Daoy (cell line): ENCODE measurements at regions not wholly inside any gene's neighbourhood (a gene's known extent, or its start where the extent isn't known, plus 50 kb on each side); places are given as distances from the start of the nearest gene placed in this dataset.
"Not testable (repeated sequence)": the region's sequence is repeated elsewhere in the genome, so short reads cannot be mapped to it uniquely, and the experiment has no call there.

ENCODE experiments used
- DNase-seq: peaks from one replicate; pipeline ENCODE4 v3.0.0-alpha.2; 2015; ENCODE audit warnings: low read depth

GRCh38 chr4:170804930-170805329, 715.2 kb upstream of the AADAT start:
- no peak for DNase-seq

- no peak for DNase-seq
Observed at GRCh38 chr4:170803492-170803891, 713.7 kb upstream of the AADAT start.

GRCh38 chr4:170801771-170802170, 712.0 kb upstream of the AADAT start:
- DNase-seq, result no peak

GRCh38 chr4:170794525-170794924, 704.8 kb upstream of the AADAT start:
- DNase-seq, result no peak

DNA sequence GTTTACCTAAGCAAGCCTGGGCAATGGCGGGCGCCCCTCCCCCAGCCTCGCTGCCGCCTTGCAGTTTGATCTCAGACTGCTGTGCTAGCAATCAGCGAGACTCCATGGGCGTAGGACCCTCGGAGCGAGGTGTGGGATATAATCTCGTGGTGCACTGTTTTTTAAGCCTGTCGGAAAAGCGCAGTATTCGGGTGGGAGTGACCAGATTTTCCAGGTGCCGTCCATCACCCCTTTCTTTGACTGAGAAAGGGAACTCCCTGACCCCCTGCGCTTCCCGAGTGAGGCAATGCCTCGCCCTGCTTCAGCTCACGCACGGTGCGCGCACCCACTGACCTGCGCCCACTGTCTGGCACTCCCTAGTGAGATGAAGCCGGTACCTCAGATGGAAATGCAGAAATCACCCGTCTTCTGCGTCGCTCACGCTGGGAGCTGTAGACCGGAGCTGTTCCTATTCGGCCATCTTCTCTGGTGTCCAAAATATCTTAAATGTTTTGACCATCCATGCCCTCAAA, 698.8 kb upstream of the AADAT start:
- DNase-seq, result not testable (repeated sequence)

- DNase-seq, result no peak
Observed at GRCh38 chr4:170777663-170778062, 687.9 kb upstream of the AADAT start.

- no peak for DNase-seq
Observed at GRCh38 chr4:170776983-170777382, 687.2 kb upstream of the AADAT start.

DNA sequence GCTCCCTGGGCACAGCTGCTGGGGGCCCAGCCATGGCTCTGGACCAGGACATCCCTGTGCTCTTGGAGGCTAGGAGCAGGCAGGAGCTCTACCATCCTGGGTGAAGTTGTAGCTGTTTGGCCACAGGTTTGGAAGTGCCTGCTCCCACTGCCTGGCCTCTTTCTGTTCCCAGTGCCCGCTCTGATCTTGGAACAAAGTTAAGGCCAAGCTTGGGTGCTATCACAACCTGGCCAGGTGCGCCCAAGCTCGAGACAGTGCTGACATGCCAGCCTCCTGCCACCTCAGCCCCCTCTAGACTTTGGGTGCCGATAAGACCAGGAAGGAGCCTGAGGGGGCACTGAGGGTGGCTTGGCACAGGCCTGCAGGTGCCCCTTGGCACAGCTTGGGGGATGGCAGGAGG, 686.1 kb upstream of the AADAT start:
- DNase-seq, result no peak

DNA sequence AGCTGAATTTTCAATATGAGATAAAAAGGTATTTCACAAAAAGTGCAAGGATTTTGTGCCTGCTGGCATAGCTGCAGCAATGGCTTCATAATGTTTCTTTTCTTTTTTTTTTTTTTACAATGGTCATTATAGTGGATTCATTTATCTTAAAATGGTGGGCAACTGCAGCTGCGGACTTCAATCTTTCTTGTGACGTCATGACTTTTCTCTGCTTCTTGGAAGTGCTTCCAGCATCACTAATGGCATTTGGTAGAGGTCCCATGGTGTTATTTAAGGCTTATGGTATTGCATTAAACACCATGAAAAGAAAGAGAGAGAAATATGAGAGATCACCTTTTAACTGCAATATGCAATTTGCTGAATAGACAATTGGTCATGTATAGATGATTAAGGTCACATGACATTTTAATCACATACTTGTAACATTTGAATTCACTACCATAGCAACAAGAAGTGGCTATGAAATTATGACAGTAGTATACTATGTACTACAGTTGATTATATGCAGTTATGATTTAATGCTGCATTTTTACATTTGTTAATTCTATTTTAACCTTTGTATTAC, 684.0 kb upstream of the AADAT start:
- DNase-seq, result no peak

DNA sequence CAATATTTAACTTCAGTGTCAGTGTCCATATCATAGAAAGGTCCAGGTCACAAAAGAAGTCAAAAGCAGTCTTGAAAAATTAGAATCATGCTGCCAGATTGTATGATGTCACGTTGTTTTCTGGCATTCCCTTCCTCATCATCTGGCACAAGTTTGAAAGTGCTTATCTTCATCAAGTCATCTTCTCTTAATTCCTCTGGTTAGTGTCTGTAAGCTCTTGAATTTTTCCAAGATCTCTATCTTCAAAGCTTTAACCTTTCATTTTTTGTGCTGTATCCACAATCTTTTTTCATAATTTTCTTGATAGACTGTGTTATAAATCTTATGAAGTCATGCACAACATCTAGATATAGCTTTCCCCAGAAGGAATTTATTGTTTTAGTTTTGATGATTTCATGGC, 682.7 kb upstream of the AADAT start:
- no peak for DNase-seq

DNA sequence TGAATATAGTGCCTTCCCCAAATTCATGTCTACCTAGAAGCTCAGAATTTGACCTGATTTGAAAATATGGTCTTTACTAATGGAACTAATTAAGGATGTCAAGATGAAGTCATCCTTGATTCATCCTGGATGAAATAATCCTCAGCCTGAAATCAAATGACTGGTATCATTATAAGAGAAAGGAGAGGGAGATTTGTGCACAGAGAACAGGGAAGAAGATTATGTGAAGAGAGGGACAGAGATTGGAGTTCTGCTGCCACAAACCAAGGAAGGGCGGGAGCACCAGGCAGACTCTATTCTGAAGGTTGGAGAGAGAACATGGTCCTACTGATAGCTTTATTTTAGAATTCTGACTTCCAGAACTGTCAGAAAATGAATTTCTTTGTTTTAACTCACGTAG, 680.9 kb upstream of the AADAT start:
- no peak for DNase-seq

GRCh38 chr4:170769862-170770261, 680.1 kb upstream of the AADAT start:
- no peak for DNase-seq

DNA sequence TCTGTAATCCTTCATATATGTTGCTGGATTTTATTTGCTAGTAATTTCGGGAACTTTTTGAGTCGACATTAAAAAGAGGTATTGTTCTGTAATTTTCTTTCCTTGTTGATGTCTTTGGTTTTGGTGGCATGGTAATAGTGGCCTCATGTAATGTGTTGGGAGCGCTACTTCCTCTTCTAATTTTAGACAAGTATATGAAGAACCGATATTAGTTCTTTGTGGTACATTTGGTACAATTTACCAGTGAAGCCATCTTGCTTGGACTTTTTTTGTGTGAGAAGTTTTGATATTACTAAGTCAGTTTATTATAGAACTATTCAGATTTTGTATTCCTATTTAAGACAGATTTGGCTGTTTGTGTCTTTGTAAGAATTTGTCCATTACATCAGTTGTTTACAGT, 669.2 kb upstream of the AADAT start:
- DNase-seq, result no peak

GRCh38 chr4:170750519-170750918, 660.8 kb upstream of the AADAT start:
- no peak for DNase-seq

- no peak for DNase-seq
Observed at GRCh38 chr4:170748975-170749374, 659.2 kb upstream of the AADAT start.

DNA sequence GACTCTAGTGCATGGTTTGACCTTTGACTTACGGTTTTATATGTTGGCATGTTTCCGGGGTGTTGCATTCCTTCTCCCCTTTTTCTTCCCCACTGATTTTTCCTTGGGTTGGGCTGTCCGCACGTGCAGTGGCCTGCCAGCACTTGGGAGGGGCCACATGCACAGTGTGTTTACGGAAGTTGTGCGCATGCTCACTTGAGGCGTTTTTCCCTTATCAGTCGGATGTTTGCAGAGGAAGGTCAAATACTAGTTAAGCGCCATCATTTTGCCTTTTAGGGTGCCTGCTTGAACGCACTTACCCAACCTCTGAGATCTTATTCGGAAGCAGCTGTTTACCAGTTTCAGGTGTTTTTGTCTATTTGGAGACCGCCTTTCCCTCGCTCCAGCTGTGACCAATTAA, 653.9 kb upstream of the AADAT start:
- DNase-seq, result no peak

- DNase-seq, result no peak
Observed at GRCh38 chr4:170741856-170742255, 652.1 kb upstream of the AADAT start.

DNA sequence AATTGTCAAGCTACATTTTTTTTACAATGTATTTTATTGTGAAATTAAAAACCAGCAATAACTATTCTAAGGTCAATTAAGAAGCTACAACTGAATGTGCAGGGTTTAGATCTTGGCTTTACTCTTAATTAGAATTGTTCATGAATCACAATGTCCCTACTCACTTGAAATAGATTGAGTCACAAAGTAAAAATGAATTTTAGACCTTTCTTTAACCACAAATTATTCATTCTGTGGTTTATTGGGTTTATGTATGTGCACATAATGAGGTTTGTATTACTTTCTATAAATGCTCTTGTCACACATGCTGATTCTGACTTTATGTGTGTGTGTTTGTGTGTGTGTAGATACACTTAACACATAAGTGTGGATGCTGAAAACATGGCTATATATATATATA, 647.0 kb upstream of the AADAT start:
- DNase-seq, result no peak

DNA sequence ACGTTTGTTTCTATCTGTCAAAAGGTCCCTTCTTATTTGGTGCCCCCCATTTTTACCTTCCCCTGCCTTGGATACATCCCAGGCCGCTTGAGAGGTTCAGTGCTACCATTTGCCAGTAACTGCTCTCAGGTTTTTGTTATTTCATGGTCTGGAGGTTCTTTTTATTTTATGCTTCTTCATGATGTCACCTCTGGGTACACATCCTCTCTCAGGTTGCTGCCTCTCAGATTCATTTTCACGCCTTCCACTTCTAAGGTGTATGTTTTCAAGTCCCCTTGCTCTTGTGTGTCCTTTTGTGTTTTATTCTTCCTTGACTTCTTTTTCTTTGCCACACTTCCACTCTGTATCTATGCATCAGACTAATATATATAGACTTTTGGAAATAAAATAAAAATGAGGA, 640.1 kb upstream of the AADAT start:
- DNase-seq, result no peak

DNA sequence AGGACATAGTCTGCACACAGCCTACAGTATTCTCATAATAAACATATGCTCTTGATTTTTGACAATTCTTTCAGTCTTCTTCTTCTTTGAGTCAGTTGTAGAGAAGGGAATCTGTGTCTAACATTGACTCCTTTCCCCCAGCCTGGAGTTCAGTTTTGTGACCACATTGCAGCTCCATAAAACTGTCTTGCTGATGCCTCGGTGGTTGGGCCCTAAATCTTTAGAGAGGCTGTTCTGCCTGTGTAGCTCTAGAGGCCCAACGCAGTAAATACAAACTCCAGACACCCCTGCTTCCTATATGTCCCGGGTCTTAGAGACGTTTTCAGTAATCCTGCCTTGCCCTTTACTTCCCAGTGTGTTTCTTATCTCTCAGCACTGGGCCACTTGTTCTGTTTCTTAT, 639.5 kb upstream of the AADAT start:
- no peak for DNase-seq

DNA sequence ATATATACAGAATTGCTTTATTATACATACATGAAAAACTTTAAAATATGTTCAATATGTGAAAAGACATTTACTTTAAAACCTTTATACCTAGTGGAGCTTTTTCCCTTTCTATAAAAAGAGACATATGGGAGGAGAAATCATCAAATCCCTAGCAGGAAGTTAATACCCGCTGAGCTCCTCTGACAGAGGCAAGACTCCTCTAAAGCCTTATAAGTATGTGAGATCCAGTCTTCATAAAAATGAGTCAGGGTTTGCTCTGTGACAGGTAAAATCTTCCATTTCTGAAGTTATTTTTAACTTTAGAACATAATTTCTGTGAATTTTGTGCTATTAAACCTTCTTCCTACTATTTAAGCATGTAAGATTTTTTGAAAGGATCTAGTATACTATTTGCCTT, 634.4 kb upstream of the AADAT start:
- no peak for DNase-seq

DNA sequence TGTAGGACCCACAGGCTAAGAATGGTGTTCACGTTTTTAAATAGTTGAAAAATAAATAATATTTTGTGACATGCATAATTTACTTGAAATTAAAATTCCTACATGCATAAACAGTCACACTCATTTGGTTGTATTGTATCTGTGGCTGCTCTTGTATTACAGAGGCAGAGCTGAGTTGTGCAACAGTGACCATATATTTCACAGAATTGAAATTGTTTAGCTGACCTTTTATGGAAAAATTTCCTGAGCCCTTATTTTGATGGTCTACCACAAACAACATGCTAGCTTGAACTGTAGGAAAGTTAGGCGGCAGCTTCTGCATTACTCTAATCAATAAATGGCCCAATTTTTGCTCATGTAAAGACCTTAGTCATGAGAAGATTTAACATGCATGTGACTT, 633.4 kb upstream of the AADAT start:
- DNase-seq, result no peak

GRCh38 chr4:170721812-170722373, 632.1 kb upstream of the AADAT start:
- no peak for DNase-seq

- DNase-seq, result no peak
Observed at GRCh38 chr4:170716868-170717267, 627.1 kb upstream of the AADAT start.
